K562 (cell line): ENCODE measurements at regions not wholly inside any gene's neighbourhood (a gene's known extent, or its start where the extent isn't known, plus 50 kb on each side); places are given as distances from the start of the nearest gene placed in this dataset.

Experiments
- ATAC-seq: fragments of 200-7000 bp; cut with Tn5 transposase; 3 replicates; pipeline ENCODE4 v1.9.1; 2020; ENCODE audit warnings: moderate library complexity
- BruUV-seq: library from RNA; stranded (reverse); fragments of 400-500 nt; replicated peaks from 2 replicates; lab custom pipeline; 2021; lab: Mats Ljungman, UMichigan
- CTCF ChIA-PET: fragments of 300-600 bp; formaldehyde crosslinking; extraction: SDS; loops from one replicate; lab custom pipeline; 2021; ENCODE audit warnings: low intra/inter-chr PET ratio; lab: Yijun Ruan, JAX
- POLR2A ChIA-PET: fragments of 300-600, 350-650 bp; sonication (Branson Sonifier 250); formaldehyde crosslinking; extraction: SDS; loops from one replicate; lab custom pipeline; 2021; ENCODE audit warnings: antibody characterized with exemption, inconsistent platforms; lab: Yijun Ruan, JAX
- DNase-seq, 4 experiments: peaks; one replicate each; pipeline versions ENCODE4 v3.0.0 to v3.0.0-alpha.2; 2011 to 2018; ENCODE audit warnings: low spot score in 3 of 4, mixed read lengths in 3 of 4; ENCODE audit errors: extremely low read depth in 1 of 4
- FAIRE-seq: peaks from 2 replicates; lab custom pipeline; 2011; peaks lifted over from hg19 to GRCh38; lab: Jason Lieb, UNC
- H2AFZ ChIP-seq: 2 replicates; pipeline ENCODE4 v1.6.0; 2011; ENCODE audit warnings: low read depth, low read length, control low read depth, inconsistent platforms
- H3K27ac ChIP-seq: fragments of 200-600 bp; 3 replicates; pipeline ENCODE4 v1.8.0; 2011; ENCODE audit warnings: low read depth, mild to moderate bottlenecking, control low read depth, inconsistent platforms, low read length, moderate library complexity, mixed read lengths; ENCODE audit errors: extremely low read depth
- H3K27me3 ChIP-seq, 2 experiments: fragments of 300-600 bp in 1 of 2; 2 replicates in 1 of 2; 3 replicates in 1 of 2; pipeline versions ENCODE4 v1.6.0 to v1.8.0; 2011; ENCODE audit warnings: inconsistent platforms in 2 of 2, low read length in 2 of 2, mild to moderate bottlenecking in 1 of 2, mixed read lengths in 1 of 2, moderate library complexity in 1 of 2; ENCODE audit not compliant: control insufficient read depth in 2 of 2, insufficient read depth in 2 of 2
- H3K36me3 ChIP-seq: fragments of 300-600 bp; 3 replicates; pipeline ENCODE4 v1.8.0; 2011; ENCODE audit warnings: mild to moderate bottlenecking, low read length, inconsistent platforms; ENCODE audit not compliant: control insufficient read depth, insufficient read depth
- H3K4me1 ChIP-seq, 2 experiments: fragments of 200-600 bp in 1 of 2; replicated peaks in 1 of 2; 2 replicates in 1 of 2; 3 replicates in 1 of 2; pipeline versions ENCODE4 v1.5.1 to v1.8.0; 2011; ENCODE audit warnings: inconsistent platforms in 2 of 2, low read length in 2 of 2, mild to moderate bottlenecking in 1 of 2, mixed read lengths in 1 of 2, moderate library complexity in 1 of 2; ENCODE audit not compliant: control insufficient read depth in 2 of 2, insufficient read depth in 2 of 2
- H3K4me2 ChIP-seq: 2 replicates; pipeline ENCODE4 v1.6.1; 2011; ENCODE audit warnings: low read length, control low read depth, inconsistent platforms, mixed read lengths; ENCODE audit not compliant: insufficient read depth
- H3K4me3 ChIP-seq: fragments of 200-600 bp; sonication (generic), shearing (Covaris generic); 2 replicates; pipeline ENCODE4 v1.5.1; 2016; ENCODE audit warnings: control low read depth, inconsistent platforms
- H3K79me2 ChIP-seq: fragments of 200-600 bp; 3 replicates; pipeline ENCODE4 v1.8.0; 2011; ENCODE audit warnings: low read length, inconsistent platforms; ENCODE audit not compliant: control insufficient read depth, insufficient read depth
- H3K9ac ChIP-seq, 2 experiments: 2 replicates each; pipeline versions ENCODE4 v1.6.0 to v1.6.1; 2011; ENCODE audit warnings: low read depth in 2 of 2, low read length in 2 of 2, control low read depth in 1 of 2, inconsistent platforms in 1 of 2, mild to moderate bottlenecking in 1 of 2, mixed read lengths in 1 of 2; ENCODE audit not compliant: insufficient read depth in 1 of 2
- H3K9me1 ChIP-seq: one replicate; pipeline ENCODE4 v1.6.0; 2011; ENCODE audit warnings: inconsistent platforms, mild to moderate bottlenecking, low read length, moderate library complexity; ENCODE audit not compliant: control insufficient read depth, insufficient read depth
- H3K9me3 ChIP-seq: replicated peaks from 2 replicates; pipeline ENCODE4 v1.5.1; 2011; ENCODE audit warnings: low read depth, low read length, inconsistent platforms; ENCODE audit not compliant: control insufficient read depth, insufficient read depth
- H4K20me1 ChIP-seq: replicated peaks from 2 replicates; pipeline ENCODE4 v1.6.1; 2011; ENCODE audit warnings: low read length, inconsistent platforms, mixed read lengths; ENCODE audit not compliant: control insufficient read depth, insufficient read depth
- CXXC5 ChIP-seq: fragments of 250-450 bp; sonication (Bioruptor Pico); IDR thresholded peaks from 2 replicates; pipeline ENCODE4 v1.8.0; 2022; ENCODE audit warnings: inconsistent platforms, mild to moderate bottlenecking, moderate library complexity
- PRMT5 ChIP-seq: sonication (generic); formaldehyde crosslinking; IDR thresholded peaks from 2 replicates; pipeline ENCODE4 v1.5.0; 2020; ENCODE audit warnings: missing genetic modification reagents
- TSHZ1 ChIP-seq: fragments of 250-450 bp; sonication (Bioruptor Pico); IDR thresholded peaks from 2 replicates; pipeline ENCODE4 v1.4.0; 2020; ENCODE audit warnings: mild to moderate bottlenecking, moderate library complexity
- ZNF121 ChIP-seq: sonication (generic); formaldehyde crosslinking; conservative IDR thresholded peaks from 2 replicates; pipeline ENCODE4 v1.8.0; 2022; ENCODE audit warnings: missing genetic modification reagents
- WGBS: fragments of 100-300 bp; shearing (Covaris generic); methylation state at CpG from one replicate; pipeline ENCODE4 v1.1.6; 2016; ENCODE audit warnings: low coverage, mixed read lengths; ENCODE audit not compliant: insufficient coverage; ENCODE audit errors: missing lambda C conversion rate; 5-methylcytosine and 5-hydroxymethylcytosine counted together
- in situ Hi-C: fragments of 300-500 bp; cut with MboI; formaldehyde crosslinking; loops from 4 replicates; pipeline ENCODE4 v1.15.0; 2018; ENCODE audit warnings: inconsistent platforms, mixed read lengths
- intact Hi-C: fragments of 100-400 bp; cut with micrococcal nuclease; formaldehyde crosslinking; loops from 2 replicates; pipeline ENCODE4 v1.14.2; 2022

- Histone ChIP-seq H3K9ac (no peak overlapping the region), H3K4me2 (no peak overlapping the region), H4K20me1 (no peaks in the 10 kb centered on the region), H3K9me1 (no peaks in the 10 kb centered on the region), H3K4me1 (no peaks in the 10 kb centered on the region), H3K79me2 (no peaks in the 10 kb centered on the region), H3K4me3 (no peak overlapping the region), H3K27me3 (no peaks in the 10 kb centered on the region), H3K36me3 (no peaks in the 10 kb centered on the region), H3K9me3 (no peaks in the 10 kb centered on the region), H3K27ac (no peak overlapping the region)
- in situ Hi-C loops, result no loop called here
- DNase-seq (no peak), ATAC-seq (no peak), FAIRE-seq (no peak)
- CTCF ChIA-PET, result no interaction called here
- no TSS peak for BruUV-seq
- intact Hi-C loops, result no loop called here
- no peak for TF ChIP-seq TSHZ1 (CRISPR knock-in tag)
- TF ChIP-seq CXXC5 (CRISPR knock-in tag), result no peak
- no peak for TF ChIP-seq ZNF121 (CRISPR knock-in tag)
- TF ChIP-seq PRMT5 (CRISPR knock-in tag), result no peak
- TF ChIP-seq, all 486 proteins: peak for 0
- POLR2A ChIA-PET, result no interaction called here
- H2AFZ ChIP-seq, result no peak overlapping the region
- 0% methylated on average over 2 of the region's 2 CpGs for WGBS
Measured at GRCh38 chr21:16007943-16008342, 278.2 kb downstream of the USP25 start.
